ENCODE measurements at regions not wholly inside any gene's neighbourhood (a gene's known extent, or its start where the extent isn't known, plus 50 kb on each side); places are given as distances from the start of the nearest gene placed in this dataset.

GRCh38 chr18:11500153-11501122 is 109.0 kb upstream of the SLC35G4 start (continued):
- TF ChIP-seq EP300 (IDR thresholded peaks at IDR 0.05; ENCODE audit: low read depth in 2 of 2, low read length in 2 of 2) (peak; percentile 71 to 90; a peak in 3 of 4 replicates), EP300 (CRISPR knock-in tag; IDR thresholded peaks at IDR 0.05; ENCODE audit: borderline replicate concordance) (peak; percentile 60; the same call in 1 of the 2 replicates), ZNF672 (CRISPR knock-in tag; IDR thresholded peaks at IDR 0.05) (no peak), ZC3H13 (CRISPR knock-in tag; IDR thresholded peaks at IDR 0.05) (no peak), HMGXB4 (CRISPR knock-in tag; IDR thresholded peaks at IDR 0.05; ENCODE audit: borderline replicate concordance in 1 of 2, low read depth in 1 of 2) (peak in 1 of 2 experiments; percentile 14; a peak in 1 of 4 replicates), MAFF (IDR thresholded peaks at IDR 0.05; ENCODE audit: low read depth, low read length) (0 out of 2 replicates have a peak, but pooled peaks have one; percentile 37), ZNF660 (CRISPR knock-in tag; IDR thresholded peaks at IDR 0.05; ENCODE audit: borderline replicate concordance, low read depth) (no peak), ZNF607 (CRISPR knock-in tag; IDR thresholded peaks at IDR 0.05; ENCODE audit: borderline replicate concordance) (no peak), HNRNPUL1 (IDR thresholded peaks at IDR 0.05; ENCODE audit: low read depth, low read length) (no peak), ZNF282 (IDR thresholded peaks at IDR 0.05; ENCODE audit: partially characterized antibody) (no peak), ZNF276 (CRISPR knock-in tag; IDR thresholded peaks at IDR 0.05; ENCODE audit: low read depth) (no peak), ATF1 (CRISPR knock-in tag; IDR thresholded peaks at IDR 0.05) (peak; percentile 56), XBP1 (CRISPR knock-in tag; IDR thresholded peaks at IDR 0.05) (no peak), ATRX (CRISPR knock-in tag; IDR thresholded peaks at IDR 0.05; ENCODE audit: borderline replicate concordance) (no peak), SOX13 (IDR thresholded peaks at IDR 0.05) (peak; percentile 53), SOX13 (CRISPR knock-in tag; conservative IDR thresholded peaks at IDR 0.05 in 1 of 2, IDR thresholded peaks at IDR 0.05 in 1 of 2) (peak in 1 of 2 experiments; percentile 85; a peak in 2 of 4 replicates), STAT5B (CRISPR knock-in tag; IDR thresholded peaks at IDR 0.05) (no peak), GATA4 (IDR thresholded peaks at IDR 0.05; ENCODE audit: borderline replicate concordance, low read depth) (peak; percentile 72; the same call in 1 of the 2 replicates), CBX5 (CRISPR knock-in tag; IDR thresholded peaks at IDR 0.05; ENCODE audit: borderline replicate concordance) (no peak), NR2C2 (CRISPR knock-in tag; IDR thresholded peaks at IDR 0.05; ENCODE audit: borderline replicate concordance) (peak; percentile 66), RNF219 (CRISPR knock-in tag; IDR thresholded peaks at IDR 0.05) (no peak), ISX (CRISPR knock-in tag; conservative IDR thresholded peaks at IDR 0.05) (no peak), ZNF792 (CRISPR knock-in tag; IDR thresholded peaks at IDR 0.05) (peak; percentile 36; the same call in 1 of the 2 replicates), HNRNPH1 (optimal IDR thresholded peaks at IDR 0.05; ENCODE audit: low read depth, low read length) (no peak)
